Large intestine (tissue), 3 donors: ENCODE measurements at regions not wholly inside any gene's neighbourhood (a gene's known extent, or its start where the extent isn't known, plus 50 kb on each side); places are given as distances from the start of the nearest gene placed in this dataset.
A peak's percentile ranks its signal among the peaks of the same experiment; 100 is the strongest.
"Not testable (repeated sequence)": the region's sequence is repeated elsewhere in the genome, so short reads cannot be mapped to it uniquely, and the experiment has no call there.

Source experiments
- DNase-seq, 2 donors: peaks; one replicate each; pipeline versions ENCODE4 v3.0.0 to v3.0.0-alpha.2; 2013
- H3K27ac ChIP-seq: one replicate; pipeline ENCODE4 v1.5.1; 2013; ENCODE audit warnings: low read length
- H3K27me3 ChIP-seq: 2 replicates; pipeline ENCODE4 v1.6.1; 2013; ENCODE audit warnings: low read length; ENCODE audit not compliant: control insufficient read depth, insufficient read depth
- H3K36me3 ChIP-seq: 2 replicates; pipeline ENCODE4 v1.6.1; 2013; ENCODE audit warnings: low read length; ENCODE audit not compliant: control insufficient read depth, insufficient read depth
- H3K4me1 ChIP-seq: one replicate; pipeline ENCODE4 v1.6.1; 2013; ENCODE audit warnings: low read length; ENCODE audit not compliant: control insufficient read depth, insufficient read depth
- H3K4me3 ChIP-seq: one replicate; pipeline ENCODE4 v1.5.1; 2013; ENCODE audit warnings: low read length
- H3K9me3 ChIP-seq: one replicate; pipeline ENCODE4 v1.6.1; 2013; ENCODE audit warnings: mild to moderate bottlenecking, low read depth, low read length, moderate library complexity; ENCODE audit not compliant: control insufficient read depth
- WGBS: methylation state at CpG from one replicate; pipeline ENCODE4 v1.1.5; 2013; ENCODE audit warnings: low lambda C conversion rate; ENCODE audit not compliant: insufficient coverage; 5-methylcytosine and 5-hydroxymethylcytosine counted together

DNA sequence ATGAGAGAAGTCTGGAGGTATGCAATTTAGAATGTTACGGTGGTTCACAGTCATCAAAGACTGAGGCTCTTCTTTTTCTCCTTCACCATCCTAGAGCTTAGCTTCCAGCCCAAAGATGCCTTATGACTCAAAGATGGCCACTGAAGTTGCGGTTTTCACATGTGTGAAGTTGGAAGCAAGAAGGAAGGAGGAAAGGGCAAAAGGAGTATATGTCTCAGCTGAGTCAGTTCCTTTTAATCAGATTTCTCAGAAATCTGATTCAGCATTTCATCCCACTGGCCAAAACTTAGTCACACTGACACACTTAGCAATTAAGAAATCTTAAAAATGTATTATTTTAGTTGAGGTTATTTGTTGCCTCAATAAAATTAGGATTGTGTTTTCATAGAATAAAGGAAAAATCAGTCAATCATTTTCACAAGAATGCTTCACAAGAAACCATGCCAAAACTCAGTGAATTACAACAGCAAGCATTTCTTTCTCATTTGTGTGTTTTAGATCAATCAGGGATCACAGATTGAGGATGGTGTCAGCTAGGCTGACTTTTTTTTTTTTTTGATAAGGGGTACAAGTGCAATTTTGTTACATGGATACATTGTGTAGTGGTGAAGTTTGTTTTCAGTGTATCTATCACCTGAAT lies 211.1 kb upstream of the GADL1 start:
- WGBS = 67% methylated on average over 1 of the region's 2 CpGs
- H3K27ac ChIP-seq = no peak overlapping the region
- no peak overlapping the region for H3K4me3 ChIP-seq
- no peaks in the 10 kb centered on the region for H3K9me3 ChIP-seq
- H3K36me3 ChIP-seq = no peaks in the 10 kb centered on the region
- no peak for DNase-seq
- H3K4me1 ChIP-seq = no peaks in the 10 kb centered on the region
- no peaks in the 10 kb centered on the region for H3K27me3 ChIP-seq

- no peak for DNase-seq
- H3K27ac ChIP-seq = no peak overlapping the region
- no peaks in the 10 kb centered on the region for H3K36me3 ChIP-seq
- H3K9me3 ChIP-seq = no peaks in the 10 kb centered on the region
- WGBS = no CpG with 5 or more reads among the region's 2 CpGs
- no peaks in the 10 kb centered on the region for H3K27me3 ChIP-seq
- H3K4me1 ChIP-seq = no peaks in the 10 kb centered on the region
- no peak overlapping the region for H3K4me3 ChIP-seq
These were observed 211.7 kb upstream of the GADL1 start for GRCh38 chr3:31106204-31106603.

DNA sequence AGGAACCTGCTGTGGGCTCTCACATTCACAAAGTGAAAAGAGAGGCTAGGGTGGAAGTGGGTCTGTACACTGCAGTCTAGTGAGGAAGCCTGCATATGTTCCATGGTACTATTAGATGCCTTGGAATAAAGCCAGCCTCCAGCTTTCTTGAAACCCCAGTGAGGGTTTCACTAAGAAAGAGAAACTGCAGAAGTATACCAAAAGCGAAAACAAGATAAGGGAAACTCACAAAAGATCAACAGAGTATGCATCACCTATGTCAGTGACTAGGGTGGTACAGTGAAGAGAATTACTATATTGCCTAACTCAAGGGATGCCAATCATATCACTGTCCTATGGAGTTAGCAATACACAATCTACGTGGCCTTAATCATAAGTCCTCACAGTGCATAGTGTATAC lies 212.5 kb upstream of the GADL1 start:
- Histone ChIP-seq H3K4me3 (no peak overlapping the region), H3K4me1 (no peaks in the 10 kb centered on the region), H3K36me3 (no peaks in the 10 kb centered on the region), H3K27me3 (no peaks in the 10 kb centered on the region), H3K27ac (no peak overlapping the region), H3K9me3 (no peaks in the 10 kb centered on the region)
- WGBS = 86% methylated on average over 1 of the region's 2 CpGs
- DNase-seq = no peak

GRCh38 chr3:31114929-31115283 lies 220.4 kb upstream of the GADL1 start:
- no peak overlapping the region for H3K4me3 ChIP-seq
- 86% methylated on average over 1 of the region's 1 CpG for WGBS
- DNase-seq = no peak
- no peaks in the 10 kb centered on the region for H3K36me3 ChIP-seq
- no peaks in the 10 kb centered on the region for H3K4me1 ChIP-seq
- H3K27me3 ChIP-seq = no peaks in the 10 kb centered on the region
- H3K9me3 ChIP-seq = no peaks in the 10 kb centered on the region
- no peak overlapping the region for H3K27ac ChIP-seq

DNA sequence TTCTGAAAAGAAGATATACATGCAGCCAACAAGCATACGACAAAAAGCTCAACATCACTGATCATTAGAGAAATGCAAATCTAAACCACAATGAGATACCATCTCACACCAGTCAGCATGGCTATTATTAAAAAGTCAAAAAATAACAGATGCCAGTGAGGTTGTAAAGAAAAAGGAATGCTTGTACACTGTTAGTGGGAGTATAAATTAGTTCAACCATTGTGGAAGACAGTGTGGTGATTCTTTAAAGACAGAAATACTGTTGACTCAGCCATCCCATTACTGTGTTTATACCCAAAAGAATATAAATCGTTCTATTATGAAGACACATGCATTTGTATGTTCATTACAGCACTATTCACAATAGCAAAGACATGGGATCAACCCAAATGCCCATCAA lies 221.1 kb upstream of the GADL1 start:
- H3K9me3 ChIP-seq, H3K4me3 ChIP-seq, H3K27ac ChIP-seq, H3K27me3 ChIP-seq, DNase-seq, H3K36me3 ChIP-seq, H3K4me1 ChIP-seq: not testable (repeated sequence)
- WGBS = no CpG with 5 or more reads among the region's 2 CpGs

- no peak for DNase-seq
- no peak overlapping the region for H3K4me3 ChIP-seq
- no peaks in the 10 kb centered on the region for H3K36me3 ChIP-seq
- no peaks in the 10 kb centered on the region for H3K4me1 ChIP-seq
- no peaks in the 10 kb centered on the region for H3K9me3 ChIP-seq
- H3K27me3 ChIP-seq = no peaks in the 10 kb centered on the region
- WGBS = no CpG with 5 or more reads among the region's 2 CpGs
- no peak overlapping the region for H3K27ac ChIP-seq
These were observed 222.2 kb upstream of the GADL1 start for GRCh38 chr3:31116651-31117050.

DNA sequence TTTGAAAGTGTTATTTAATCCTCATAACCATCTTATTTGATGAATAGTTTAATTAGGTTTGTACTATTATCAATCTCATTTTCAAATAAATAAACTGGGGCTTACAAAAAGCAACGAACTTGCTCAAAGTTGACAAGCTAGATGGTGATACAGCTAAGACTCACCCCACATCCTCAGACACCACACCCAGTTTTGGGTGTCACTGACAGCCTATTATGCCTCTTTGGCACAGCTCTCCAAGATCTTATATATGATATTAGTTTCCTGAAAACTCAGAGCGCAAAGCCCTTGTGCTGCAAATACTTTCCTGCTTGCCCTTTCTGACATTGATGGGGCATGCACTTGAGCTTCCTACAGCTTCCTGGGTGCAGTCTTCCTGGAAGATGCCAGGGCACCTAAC lies 223.4 kb upstream of the GADL1 start:
- Histone ChIP-seq H3K4me1 (no peaks in the 10 kb centered on the region), H3K9me3 (no peaks in the 10 kb centered on the region), H3K27me3 (no peaks in the 10 kb centered on the region), H3K27ac (no peak overlapping the region), H3K36me3 (no peaks in the 10 kb centered on the region), H3K4me3 (no peak overlapping the region)
- DNase-seq = no peak
- no CpG with 5 or more reads among the region's 2 CpGs for WGBS

- no CpG with 5 or more reads among the region's 1 CpG for WGBS
- H3K36me3 ChIP-seq = no peaks in the 10 kb centered on the region
- H3K27me3 ChIP-seq = no peaks in the 10 kb centered on the region
These were observed 229.9 kb upstream of the GADL1 start for GRCh38 chr3:31124373-31124772.

GRCh38 chr3:31125413-31126020 lies 231.1 kb upstream of the GADL1 start:
- H3K36me3 ChIP-seq = no peaks in the 10 kb centered on the region
- no peaks in the 10 kb centered on the region for H3K4me1 ChIP-seq
- H3K27ac ChIP-seq = no peak overlapping the region
- no peaks in the 10 kb centered on the region for H3K27me3 ChIP-seq
- DNase-seq = no peak
- H3K9me3 ChIP-seq = peaks cover 3% of the 10 kb centered on the region
- H3K4me3 ChIP-seq = no peak overlapping the region
- WGBS = 100% methylated on average over 1 of the region's 4 CpGs

More at GRCh38 chr3:31124373-31124772, 229.9 kb upstream of the GADL1 start:
- Histone ChIP-seq H3K4me3 (no peak overlapping the region), H3K27ac (no peak overlapping the region), H3K9me3 (peaks cover 3% of the 10 kb centered on the region), H3K4me1 (no peaks in the 10 kb centered on the region)
- no peak for DNase-seq

- H3K4me3 ChIP-seq = no peak overlapping the region
- WGBS = no CpG with 5 or more reads among the region's 2 CpGs
- DNase-seq = no peak
These were observed 234.8 kb upstream of the GADL1 start for GRCh38 chr3:31129241-31129640.

GRCh38 chr3:31132132-31132769 lies 237.8 kb upstream of the GADL1 start:
- no peaks in the 10 kb centered on the region for H3K9me3 ChIP-seq
- H3K36me3 ChIP-seq = no peaks in the 10 kb centered on the region
- DNase-seq = peak; percentile 17 to 37
- WGBS = 58% methylated on average over 1 of the region's 2 CpGs
- H3K4me1 ChIP-seq = no peaks in the 10 kb centered on the region
- no peak overlapping the region for H3K27ac ChIP-seq
- H3K4me3 ChIP-seq = no peak overlapping the region
- no peaks in the 10 kb centered on the region for H3K27me3 ChIP-seq

More at GRCh38 chr3:31129241-31129640, 234.8 kb upstream of the GADL1 start:
- H3K27ac ChIP-seq = no peak overlapping the region
- no peaks in the 10 kb centered on the region for H3K27me3 ChIP-seq
- no peaks in the 10 kb centered on the region for H3K4me1 ChIP-seq
- peaks cover 3% of the 10 kb centered on the region for H3K9me3 ChIP-seq
- H3K36me3 ChIP-seq = no peaks in the 10 kb centered on the region
